Endodermal cell (in vitro differentiated cells): ENCODE measurements at regions not wholly inside any gene's neighbourhood (a gene's known extent, or its start where the extent isn't known, plus 50 kb on each side); places are given as distances from the start of the nearest gene placed in this dataset.
A peak's percentile ranks its signal among the peaks of the same experiment; 100 is the strongest.
"Not testable (repeated sequence)": the region's sequence is repeated elsewhere in the genome, so short reads cannot be mapped to it uniquely, and the experiment has no call there.

Experiments used
- DNase-seq: peaks from one replicate; pipeline ENCODE4 v3.0.0-alpha.2; 2017
- H3K27ac ChIP-seq: 2 replicates; pipeline ENCODE4 v1.5.1; 2013; ENCODE audit warnings: mild to moderate bottlenecking, low read depth, low read length, moderate library complexity
- H3K27me3 ChIP-seq: 2 replicates; pipeline ENCODE4 v1.6.1; 2013; ENCODE audit warnings: mild to moderate bottlenecking, low read length, moderate library complexity; ENCODE audit not compliant: insufficient read depth, control insufficient read depth, poor library complexity, severe bottlenecking
- H3K36me3 ChIP-seq: 2 replicates; pipeline ENCODE4 v1.7.0; 2013; ENCODE audit warnings: mild to moderate bottlenecking, low read length, moderate library complexity; ENCODE audit not compliant: control insufficient read depth, insufficient read depth
- H3K4me1 ChIP-seq: one replicate; pipeline ENCODE4 v1.7.0; 2013; ENCODE audit warnings: low read length; ENCODE audit not compliant: control insufficient read depth, insufficient read depth
- H3K4me3 ChIP-seq: 2 replicates; pipeline ENCODE4 v1.5.1; 2013; ENCODE audit warnings: mild to moderate bottlenecking, low read length, moderate library complexity
- H3K9ac ChIP-seq: 2 replicates; pipeline ENCODE4 v1.6.1; 2013; ENCODE audit warnings: mild to moderate bottlenecking, low read length, moderate library complexity; ENCODE audit not compliant: poor library complexity, severe bottlenecking; ENCODE audit errors: extremely low read depth
- H3K9me3 ChIP-seq: 2 replicates; pipeline ENCODE4 v1.6.1; 2013; ENCODE audit warnings: mild to moderate bottlenecking, low read length, moderate library complexity; ENCODE audit not compliant: control insufficient read depth
- H3K27ac Mint-ChIP-seq: 2 replicates; pipeline ENCODE4 v1.8.0; 2020; ENCODE audit warnings: mixed read lengths
- H3K27me3 Mint-ChIP-seq: 2 replicates; pipeline ENCODE4 v1.8.0; 2021; ENCODE audit warnings: mild to moderate bottlenecking, mixed read lengths; ENCODE audit not compliant: insufficient read depth
- H3K36me3 Mint-ChIP-seq: 2 replicates; pipeline ENCODE4 v1.8.0; 2020; ENCODE audit warnings: low read depth, mixed read lengths
- H3K4me1 Mint-ChIP-seq: 2 replicates; pipeline ENCODE4 v1.8.0; 2020; ENCODE audit warnings: mixed read lengths
- H3K4me3 Mint-ChIP-seq: 2 replicates; pipeline ENCODE4 v1.8.0; 2020; ENCODE audit warnings: mild to moderate bottlenecking, moderate library complexity, mixed read lengths
- H3K9me3 Mint-ChIP-seq: 2 replicates; pipeline ENCODE4 v1.8.0; 2020; ENCODE audit warnings: mild to moderate bottlenecking, mixed read lengths
- WGBS, 2 experiments: methylation state at CpG; one replicate each; pipeline versions ENCODE4 v1.1.5 to v1.1.7; 2013; ENCODE audit warnings: missing lambda C conversion rate in 2 of 2, mixed read lengths in 1 of 2; ENCODE audit not compliant: insufficient coverage in 1 of 2, insufficient read length in 1 of 2; 5-methylcytosine and 5-hydroxymethylcytosine counted together
- TF ChIP-seq, protein P1 (sequence below): fragments of 200-600 bp; sonication (generic); conservative IDR thresholded peaks from 2 replicates; pipeline ENCODE4 v1.5.0; 2021; ENCODE audit warnings: antibody characterized with exemption, mild to moderate bottlenecking

DNA sequence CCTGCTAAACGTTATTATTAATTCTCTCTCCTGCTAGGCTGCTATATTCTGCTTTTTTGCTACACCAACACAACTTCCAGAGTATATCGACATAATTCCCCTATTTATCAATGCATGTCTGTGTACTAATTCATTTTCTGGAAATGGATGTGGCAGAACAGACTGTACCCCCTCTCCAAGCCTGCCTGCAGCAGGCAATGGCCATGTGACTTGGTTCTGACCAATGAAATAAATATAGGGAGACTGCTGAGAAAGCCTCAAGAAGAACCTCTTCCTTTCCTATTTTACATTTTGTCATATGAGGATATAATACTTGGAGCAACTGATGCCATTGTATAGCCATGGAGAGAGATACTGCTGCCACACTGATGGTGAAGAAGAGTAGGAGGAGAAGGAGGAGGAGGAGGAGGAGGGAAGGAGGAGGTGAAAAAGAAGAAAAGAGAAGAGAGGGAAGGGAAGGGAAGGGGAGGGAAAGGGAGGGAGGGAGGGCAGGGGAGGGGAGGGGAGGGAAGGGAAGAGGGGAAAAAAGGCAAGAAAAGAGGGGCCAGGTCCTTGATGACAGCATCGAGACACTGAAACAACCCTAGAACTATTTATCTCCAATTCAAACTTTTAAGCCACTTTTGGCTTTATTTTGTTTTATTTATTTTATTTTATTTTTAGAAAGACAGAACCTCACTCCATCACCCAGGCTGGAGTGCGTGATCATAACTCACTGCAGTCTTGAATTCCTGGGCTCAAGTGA lies 57.0 kb upstream of the SPP1 start:
- Histone ChIP-seq H3K9ac (no peak overlapping the region), H3K9me3 (no peaks in the 10 kb centered on the region), H3K36me3 (no peaks in the 10 kb centered on the region), H3K4me3 (no peak overlapping the region), H3K27ac (no peak overlapping the region), H3K27me3 (no peaks in the 10 kb centered on the region), H3K4me1 (peaks cover 12% of the 10 kb centered on the region)
- Mint-ChIP-seq H3K4me3 (no peak overlapping the region), H3K27me3 (no peaks in the 10 kb centered on the region), H3K27ac (peak overlapping the region; percentile 67), H3K36me3 (peaks cover 3% of the 10 kb centered on the region), H3K4me1 (peaks cover 61% of the 10 kb centered on the region), H3K9me3 (no peaks in the 10 kb centered on the region)
- TF ChIP-seq, protein P1, sequence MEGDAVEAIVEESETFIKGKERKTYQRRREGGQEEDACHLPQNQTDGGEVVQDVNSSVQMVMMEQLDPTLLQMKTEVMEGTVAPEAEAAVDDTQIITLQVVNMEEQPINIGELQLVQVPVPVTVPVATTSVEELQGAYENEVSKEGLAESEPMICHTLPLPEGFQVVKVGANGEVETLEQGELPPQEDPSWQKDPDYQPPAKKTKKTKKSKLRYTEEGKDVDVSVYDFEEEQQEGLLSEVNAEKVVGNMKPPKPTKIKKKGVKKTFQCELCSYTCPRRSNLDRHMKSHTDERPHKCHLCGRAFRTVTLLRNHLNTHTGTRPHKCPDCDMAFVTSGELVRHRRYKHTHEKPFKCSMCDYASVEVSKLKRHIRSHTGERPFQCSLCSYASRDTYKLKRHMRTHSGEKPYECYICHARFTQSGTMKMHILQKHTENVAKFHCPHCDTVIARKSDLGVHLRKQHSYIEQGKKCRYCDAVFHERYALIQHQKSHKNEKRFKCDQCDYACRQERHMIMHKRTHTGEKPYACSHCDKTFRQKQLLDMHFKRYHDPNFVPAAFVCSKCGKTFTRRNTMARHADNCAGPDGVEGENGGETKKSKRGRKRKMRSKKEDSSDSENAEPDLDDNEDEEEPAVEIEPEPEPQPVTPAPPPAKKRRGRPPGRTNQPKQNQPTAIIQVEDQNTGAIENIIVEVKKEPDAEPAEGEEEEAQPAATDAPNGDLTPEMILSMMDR = no peak
- DNase-seq = no peak
- 89% methylated on average over 2 of the region's 4 CpGs; no CpG with 5 or more reads in 1 of the 2 experiments for WGBS, 2 experiments

DNA sequence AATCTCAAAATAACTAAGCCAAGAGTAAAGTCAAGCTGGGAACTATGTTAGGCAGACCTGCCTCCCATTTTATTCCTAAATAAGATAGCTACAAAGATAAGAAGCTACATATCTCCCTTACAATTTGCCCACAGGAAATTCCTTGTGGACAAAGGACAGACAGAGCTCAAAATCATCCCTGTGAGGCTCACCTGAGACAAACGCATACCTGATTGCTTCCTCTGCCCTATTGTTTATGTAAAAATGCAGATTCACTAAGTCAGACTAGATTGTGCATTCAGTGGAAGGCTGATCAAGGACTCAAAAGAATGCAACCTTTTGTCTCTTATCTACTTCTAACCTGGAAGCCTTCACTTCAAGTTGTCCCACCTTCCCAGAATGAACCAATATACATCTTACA lies 56.2 kb upstream of the SPP1 start:
- H3K27me3 Mint-ChIP-seq, H3K36me3 ChIP-seq, H3K4me3 ChIP-seq, H3K36me3 Mint-ChIP-seq, H3K9me3 Mint-ChIP-seq, DNase-seq, H3K9me3 ChIP-seq, H3K9ac ChIP-seq, H3K27me3 ChIP-seq, H3K4me3 Mint-ChIP-seq, H3K27ac ChIP-seq: not testable (repeated sequence)
- H3K4me1 ChIP-seq = peaks cover 12% of the 10 kb centered on the region
- 71% methylated on average over 1 of the region's 1 CpG; no CpG with 5 or more reads in 1 of the 2 experiments for WGBS, 2 experiments
- peak overlapping the region; percentile 91 for H3K27ac Mint-ChIP-seq
- peaks cover 61% of the 10 kb centered on the region for H3K4me1 Mint-ChIP-seq

DNA sequence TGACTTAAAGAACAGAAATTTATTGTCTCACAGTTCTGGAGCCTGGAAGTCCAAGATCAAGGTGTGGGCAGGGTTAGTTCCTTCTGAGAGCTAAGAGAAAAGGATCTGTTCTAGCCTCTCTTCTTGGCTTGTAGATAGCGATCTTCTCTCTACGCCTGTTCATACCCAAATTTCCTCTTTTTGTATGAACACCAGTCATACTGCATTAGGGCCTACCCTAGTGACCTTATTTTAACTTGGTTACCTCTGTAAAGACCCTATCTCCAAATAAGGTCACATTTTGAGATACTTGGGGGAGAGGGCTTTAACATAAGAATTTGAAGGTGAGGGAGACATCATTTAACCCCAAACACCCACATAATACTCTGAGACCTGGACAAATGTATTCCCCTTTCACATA lies 55.6 kb upstream of the SPP1 start:
- Histone ChIP-seq H3K9me3 (no peaks in the 10 kb centered on the region), H3K4me1 (peaks cover 12% of the 10 kb centered on the region), H3K4me3 (no peak overlapping the region), H3K27ac (no peak overlapping the region), H3K27me3 (no peaks in the 10 kb centered on the region), H3K9ac (no peak overlapping the region), H3K36me3 (no peaks in the 10 kb centered on the region)
- peaks cover 61% of the 10 kb centered on the region for H3K4me1 Mint-ChIP-seq
- H3K27me3 Mint-ChIP-seq = no peaks in the 10 kb centered on the region
- H3K27ac Mint-ChIP-seq = peak overlapping the region; percentile 91
- no peak overlapping the region for H3K4me3 Mint-ChIP-seq
- H3K36me3 Mint-ChIP-seq = peaks cover 7% of the 10 kb centered on the region
- TF ChIP-seq, protein P1 = no peak
- no peak for DNase-seq
- WGBS, 2 experiments = 76 to 83% methylated on average over 1 to 2 of the region's 2 CpGs
- no peaks in the 10 kb centered on the region for H3K9me3 Mint-ChIP-seq
